ENCODE measurements at regions not wholly inside any gene's neighbourhood (a gene's known extent, or its start where the extent isn't known, plus 50 kb on each side); places are given as distances from the start of the nearest gene placed in this dataset.

GRCh38 chr4:97185233-97185632 lies 958.0 kb downstream of the STPG2 start:
- TF ChIP-seq CTCF (IDR thresholded peaks at IDR 0.05 in 4 of 5, conservative IDR thresholded peaks at IDR 0.05 in 1 of 5) (no peak), POLR2A (IDR thresholded peaks at IDR 0.05) (no peak)
